H7 (cell line): ENCODE measurements at regions not wholly inside any gene's neighbourhood (a gene's known extent, or its start where the extent isn't known, plus 50 kb on each side); places are given as distances from the start of the nearest gene placed in this dataset.

Experiments used
- DNase-seq: peaks from one replicate; pipeline ENCODE4 v3.0.0; 2012
- H3K27me3 ChIP-seq: 2 replicates; pipeline ENCODE4 v1.6.0; 2011; ENCODE audit warnings: mild to moderate bottlenecking, low read length; ENCODE audit not compliant: control insufficient read depth, insufficient read depth
- H3K36me3 ChIP-seq: replicated peaks from 2 replicates; pipeline ENCODE4 v1.5.1; 2011; ENCODE audit warnings: low read length; ENCODE audit not compliant: control insufficient read depth, insufficient read depth
- H3K4me3 ChIP-seq: 2 replicates; pipeline ENCODE4 v1.5.1; 2011; ENCODE audit warnings: low read depth, mild to moderate bottlenecking, control low read depth, low read length, moderate library complexity; ENCODE audit not compliant: insufficient read depth

DNA sequence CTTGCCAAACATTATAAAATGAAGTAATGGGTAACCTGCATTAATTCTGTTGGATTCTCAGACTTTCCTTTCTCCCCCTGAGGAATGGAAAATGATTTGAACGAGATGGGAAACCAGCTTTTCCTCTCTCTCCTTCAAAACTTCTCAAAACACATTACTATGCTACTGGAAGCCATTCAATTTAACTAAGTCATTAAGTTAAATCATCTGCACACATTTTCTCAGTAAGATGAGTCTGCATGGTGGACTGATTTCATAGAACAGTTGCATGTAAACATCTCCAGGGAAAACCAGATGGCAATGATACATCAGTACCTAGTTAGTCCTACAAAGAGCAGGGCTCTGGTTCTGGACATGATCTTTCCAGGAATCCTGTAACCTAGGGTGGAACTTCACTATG, 59.9 kb downstream of the BMP4 start:
- no peaks in the 10 kb centered on the region for H3K27me3 ChIP-seq
- no peak overlapping the region for H3K4me3 ChIP-seq
- H3K36me3 ChIP-seq, result no peaks in the 10 kb centered on the region
- no peak for DNase-seq

DNA sequence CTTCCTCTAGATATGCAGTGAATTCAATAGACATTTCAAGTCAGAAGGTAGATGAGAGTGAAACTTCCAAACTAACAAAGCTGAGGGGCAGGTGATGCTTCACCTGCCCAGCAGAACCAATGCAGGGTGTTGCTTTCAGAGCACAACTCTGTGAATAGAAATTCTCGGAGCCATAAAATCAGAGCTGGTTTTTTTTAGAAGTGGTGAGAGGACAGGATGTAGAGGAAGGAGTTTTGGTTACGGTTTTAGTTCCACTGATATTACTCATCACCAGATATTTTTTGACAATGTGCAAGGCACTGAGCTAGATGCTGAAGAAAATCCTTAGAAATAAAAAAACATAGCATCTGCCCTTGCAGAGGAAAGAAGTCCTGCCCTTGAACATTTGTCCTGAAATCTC, 62.2 kb downstream of the BMP4 start:
- no peak for DNase-seq
- no peaks in the 10 kb centered on the region for H3K27me3 ChIP-seq
- H3K36me3 ChIP-seq, result no peaks in the 10 kb centered on the region
- H3K4me3 ChIP-seq, result no peak overlapping the region

DNA sequence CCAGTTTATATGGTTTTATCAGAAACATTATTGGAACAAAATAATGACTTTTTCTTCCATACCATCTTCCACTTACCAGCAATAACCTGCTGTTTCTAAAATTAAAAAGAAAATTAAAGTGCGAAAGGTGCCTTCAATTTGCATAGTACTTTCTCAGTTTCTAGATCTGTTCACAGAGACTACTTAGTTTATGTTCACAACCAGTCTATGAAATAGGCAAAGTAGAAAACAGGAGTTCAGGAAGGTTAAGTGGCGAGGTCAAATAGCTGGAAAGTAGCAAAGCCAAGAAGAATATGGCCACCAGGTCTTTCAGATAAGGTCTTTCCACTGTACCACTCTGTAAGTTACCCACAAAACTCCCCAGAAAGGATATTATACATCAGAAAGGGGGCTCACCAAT, 63.3 kb downstream of the BMP4 start:
- DNase-seq, result no peak
- no peak overlapping the region for H3K4me3 ChIP-seq
- no peaks in the 10 kb centered on the region for H3K36me3 ChIP-seq

DNA sequence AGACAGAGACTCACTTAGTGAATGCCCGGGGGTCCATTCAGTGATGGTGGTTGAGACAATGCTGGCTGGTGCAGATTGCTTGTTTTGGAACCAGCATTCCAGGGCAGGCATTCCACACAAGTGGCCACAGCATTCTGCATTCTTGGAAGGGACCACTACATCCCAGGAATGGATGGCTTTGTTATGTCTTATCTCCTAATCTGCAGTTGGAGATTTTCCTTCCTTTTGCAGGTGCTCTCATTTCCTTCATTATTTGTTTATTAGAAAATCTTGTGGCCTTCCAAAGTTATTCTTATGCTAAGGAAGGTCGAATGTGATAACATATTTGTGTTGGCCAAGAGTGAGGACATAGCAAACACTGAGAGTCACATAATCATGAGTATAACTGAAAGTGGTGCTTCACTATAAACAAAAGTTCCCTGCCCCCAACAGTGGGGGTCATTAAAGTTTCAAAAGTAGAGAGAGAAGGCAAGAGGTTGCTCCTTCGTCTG, 66.0 kb downstream of the BMP4 start:
- Histone ChIP-seq H3K36me3 (no peaks in the 10 kb centered on the region), H3K27me3 (no peaks in the 10 kb centered on the region), H3K4me3 (no peak overlapping the region)
- no peak for DNase-seq

More for the DNA sequence above, 63.3 kb downstream of the BMP4 start:
- no peaks in the 10 kb centered on the region for H3K27me3 ChIP-seq

DNA sequence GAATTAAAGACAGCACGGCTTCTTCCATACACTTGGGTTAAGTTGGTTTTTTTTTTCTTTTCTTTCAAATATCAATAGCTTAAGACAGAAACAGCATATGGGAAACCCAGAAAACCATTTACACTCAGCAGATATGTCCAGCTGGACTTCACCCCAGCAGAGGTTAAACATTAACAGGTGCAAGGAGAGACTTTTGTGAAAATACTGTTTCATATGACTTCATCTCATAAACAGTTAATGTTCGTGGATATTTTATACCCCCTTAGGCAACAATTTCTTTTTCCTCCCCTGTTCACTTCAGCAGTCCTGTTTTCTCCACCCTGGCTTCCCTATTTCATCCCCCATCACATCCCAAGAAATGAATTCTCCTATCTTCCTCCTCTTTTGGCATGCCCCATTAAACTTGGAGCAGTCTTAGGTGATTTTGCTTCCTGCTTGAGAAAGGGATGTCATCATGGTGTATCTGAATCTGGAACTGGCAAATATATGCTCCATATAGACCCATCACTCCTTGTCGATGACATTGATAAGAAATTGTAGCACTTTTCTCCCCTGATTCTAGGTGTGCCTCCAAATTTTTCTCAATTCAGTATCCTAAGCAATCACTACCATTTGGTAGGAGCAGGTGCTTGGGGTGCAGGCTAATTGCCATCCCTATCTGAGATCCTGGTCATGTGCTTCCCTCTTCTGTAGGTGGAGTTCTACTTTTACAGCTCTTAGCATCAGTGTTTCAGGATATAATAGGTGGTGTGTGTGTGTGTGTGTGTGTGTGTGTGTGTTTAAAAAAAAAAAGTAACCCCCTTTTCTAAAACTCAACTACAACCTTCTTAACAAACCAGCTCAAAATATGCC, 67.9 kb downstream of the BMP4 start:
- no peak for DNase-seq
- H3K4me3 ChIP-seq, result no peak overlapping the region
- H3K27me3 ChIP-seq, result no peaks in the 10 kb centered on the region
- no peaks in the 10 kb centered on the region for H3K36me3 ChIP-seq

DNA sequence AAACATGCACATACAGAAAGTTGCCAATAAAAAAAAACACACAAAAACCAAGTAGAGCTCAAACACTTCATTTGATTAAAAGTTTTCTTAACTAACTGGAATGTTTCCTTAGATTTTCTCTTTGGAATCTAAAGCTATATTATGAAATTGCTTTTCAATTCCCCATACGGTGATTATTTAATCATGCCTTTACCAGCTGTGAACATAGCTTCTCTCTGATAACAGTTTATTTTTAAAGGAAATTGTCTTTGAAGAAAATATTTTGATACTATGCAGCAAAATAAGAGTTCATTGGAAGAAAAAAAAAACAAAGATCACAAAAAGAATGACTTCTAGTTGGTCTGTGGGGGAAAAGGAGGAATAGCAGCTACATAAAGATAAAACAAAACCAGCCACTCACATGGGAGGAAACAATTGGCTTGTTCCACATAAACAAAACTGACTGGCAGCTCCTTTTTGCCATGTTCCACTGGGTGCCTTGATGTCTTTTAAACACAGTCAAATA, 71.4 kb downstream of the BMP4 start:
- Histone ChIP-seq H3K4me3 (no peak overlapping the region), H3K27me3 (no peaks in the 10 kb centered on the region)
- DNase-seq, result no peak

DNA sequence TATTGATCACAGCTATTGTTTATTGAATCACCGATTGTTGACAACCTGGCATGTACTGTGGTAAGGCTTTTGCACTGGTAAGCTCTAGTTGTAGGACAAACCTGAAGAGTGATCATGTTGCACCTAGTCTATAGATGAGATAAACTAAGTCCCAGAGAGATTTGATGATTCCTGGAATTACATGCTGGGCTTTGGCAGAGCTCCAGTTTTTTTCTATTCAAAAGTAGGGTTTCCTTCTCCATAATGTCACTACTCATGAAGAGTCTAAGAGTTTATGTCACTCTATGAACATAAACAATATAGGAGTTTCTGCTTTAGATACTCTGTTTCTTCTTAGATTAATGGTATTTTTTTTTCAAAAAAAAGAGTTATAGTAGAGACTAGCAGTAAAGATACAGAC, 72.0 kb downstream of the BMP4 start:
- no peak for DNase-seq
- no peaks in the 10 kb centered on the region for H3K27me3 ChIP-seq
- no peak overlapping the region for H3K4me3 ChIP-seq
- H3K36me3 ChIP-seq, result no peaks in the 10 kb centered on the region

More for the DNA sequence above, 71.4 kb downstream of the BMP4 start:
- H3K36me3 ChIP-seq, result no peaks in the 10 kb centered on the region

DNA sequence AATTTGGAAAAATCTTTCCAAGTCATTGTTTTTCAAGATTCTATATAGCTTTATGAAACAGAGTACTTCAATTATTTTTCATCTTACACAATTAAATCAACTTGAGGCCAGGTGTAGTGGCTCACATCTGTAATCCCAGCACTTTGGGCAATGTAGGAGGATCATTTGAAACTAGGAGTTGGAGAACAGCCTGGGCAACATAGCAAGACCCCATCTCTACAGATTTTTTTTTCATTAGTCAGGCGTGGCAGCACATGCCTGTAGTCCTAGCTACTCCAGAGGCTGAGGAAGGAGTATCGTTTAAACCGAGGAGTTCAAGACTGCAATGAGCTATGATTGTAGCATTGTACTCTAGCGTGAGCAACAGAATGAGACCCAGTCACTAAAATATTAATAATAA, 72.9 kb downstream of the BMP4 start:
- Histone ChIP-seq H3K27me3 (no peaks in the 10 kb centered on the region), H3K36me3 (no peaks in the 10 kb centered on the region)
- no peak for DNase-seq

GRCh38 chr14:53882684-53883083, 73.9 kb downstream of the BMP4 start:
- H3K27me3 ChIP-seq, result no peaks in the 10 kb centered on the region
- no peak for DNase-seq
- no peaks in the 10 kb centered on the region for H3K36me3 ChIP-seq
- H3K4me3 ChIP-seq, result no peak overlapping the region

More for the DNA sequence above, 72.9 kb downstream of the BMP4 start:
- H3K4me3 ChIP-seq, result no peak overlapping the region

DNA sequence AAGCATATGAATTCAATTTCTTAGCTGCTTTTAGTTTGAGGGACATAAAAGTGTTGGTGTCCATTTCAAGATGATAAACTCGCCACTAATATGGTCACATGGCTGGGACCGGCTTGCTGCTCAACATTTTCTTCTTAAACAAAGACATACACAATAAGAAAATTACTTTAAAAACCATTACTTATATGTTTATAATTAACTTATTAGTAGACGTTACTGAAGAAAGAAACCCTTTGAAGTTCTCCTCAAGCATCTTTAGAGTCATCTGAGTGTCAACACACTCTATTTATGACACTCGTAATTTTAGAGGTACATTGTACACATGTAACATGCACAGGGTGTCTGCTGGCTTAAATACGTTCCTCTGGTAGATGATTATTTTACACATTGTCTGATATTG, 74.7 kb downstream of the BMP4 start:
- no peaks in the 10 kb centered on the region for H3K36me3 ChIP-seq
- no peak for DNase-seq
- H3K27me3 ChIP-seq, result no peaks in the 10 kb centered on the region
- no peak overlapping the region for H3K4me3 ChIP-seq

- no peak for DNase-seq
- H3K27me3 ChIP-seq, result no peaks in the 10 kb centered on the region
- no peaks in the 10 kb centered on the region for H3K36me3 ChIP-seq
- no peak overlapping the region for H3K4me3 ChIP-seq
Measured at GRCh38 chr14:53881161-53881871, 75.3 kb downstream of the BMP4 start.

DNA sequence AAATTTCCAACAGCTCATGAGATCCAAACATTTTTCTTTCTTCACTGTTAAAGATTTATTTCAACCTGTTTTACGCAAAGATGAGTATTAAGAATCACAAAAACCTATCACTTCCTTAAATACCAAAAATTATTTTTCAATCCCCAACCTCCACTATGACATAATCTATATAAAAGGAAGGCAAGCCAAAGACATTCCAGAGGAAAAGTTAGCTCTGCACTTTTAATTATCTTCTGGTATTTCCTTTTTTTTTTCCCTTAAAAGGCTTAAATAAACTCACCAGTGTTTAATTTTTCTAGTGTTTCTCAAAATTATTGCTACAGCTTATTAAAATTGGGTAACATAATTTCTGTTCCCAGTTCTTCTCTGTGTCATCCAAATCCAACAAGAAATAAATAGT, 75.9 kb downstream of the BMP4 start:
- Histone ChIP-seq H3K27me3 (no peaks in the 10 kb centered on the region), H3K36me3 (no peaks in the 10 kb centered on the region), H3K4me3 (no peak overlapping the region)
- DNase-seq, result no peak

- Histone ChIP-seq H3K27me3 (no peaks in the 10 kb centered on the region), H3K36me3 (no peaks in the 10 kb centered on the region), H3K4me3 (no peak overlapping the region)
- DNase-seq, result no peak
Measured at GRCh38 chr14:53879747-53880146, 76.9 kb downstream of the BMP4 start.

DNA sequence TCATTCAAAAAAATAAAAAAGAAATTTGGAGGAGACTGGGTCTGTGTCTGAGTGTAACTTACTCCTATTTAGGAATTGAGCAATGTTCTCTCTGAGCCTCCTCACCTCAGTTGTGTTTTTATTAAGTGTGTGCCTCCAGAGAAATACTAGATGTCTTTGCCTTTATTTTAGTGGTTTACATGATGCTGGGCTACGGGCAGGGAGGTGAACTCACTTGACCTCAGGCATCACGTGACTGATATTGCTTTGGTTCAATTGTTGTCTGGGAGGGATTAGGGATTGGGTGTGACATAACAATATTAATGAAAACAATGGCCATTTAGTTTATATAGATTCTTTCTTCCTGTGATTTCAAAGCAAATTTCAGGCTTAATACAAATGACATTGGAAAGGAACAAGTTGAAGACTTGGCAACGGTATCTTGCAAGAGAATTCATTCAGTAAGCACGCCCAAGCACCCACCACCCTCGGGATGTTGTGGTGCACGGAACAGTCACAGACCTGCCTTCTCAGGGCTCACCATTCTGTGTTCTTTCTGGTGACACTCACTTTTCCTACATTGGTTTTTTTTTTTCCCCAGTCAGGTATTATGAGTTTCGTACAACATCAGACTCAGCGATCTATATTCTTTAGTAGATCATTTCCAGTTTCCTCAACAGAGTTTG, 77.5 kb downstream of the BMP4 start:
- H3K27me3 ChIP-seq, result no peaks in the 10 kb centered on the region
- no peak for DNase-seq

More for the DNA sequence above, 77.5 kb downstream of the BMP4 start:
- Histone ChIP-seq H3K4me3 (no peak overlapping the region), H3K36me3 (no peaks in the 10 kb centered on the region)
